AG04449 (cell line): ENCODE measurements at regions not wholly inside any gene's neighbourhood (a gene's known extent, or its start where the extent isn't known, plus 50 kb on each side); places are given as distances from the start of the nearest gene placed in this dataset.
"Not testable (repeated sequence)": the region's sequence is repeated elsewhere in the genome, so short reads cannot be mapped to it uniquely, and the experiment has no call there.

ENCODE experiments used
- CTCF ChIA-PET: fragments of 350-600 bp; formaldehyde crosslinking; extraction: SDS; loops from one replicate; lab custom pipeline; 2021; ENCODE audit warnings: antibody characterized with exemption; lab: Yijun Ruan, JAX
- POLR2A ChIA-PET: fragments of 400-600, 350-600 bp; formaldehyde crosslinking; extraction: SDS; loops from one replicate; lab custom pipeline; 2020; ENCODE audit warnings: antibody characterized with exemption, inconsistent platforms; lab: Yijun Ruan, JAX
- DNase-seq: peaks from one replicate; pipeline ENCODE4 v3.0.0-alpha.2; 2010; ENCODE audit warnings: low read depth, low spot score
- H3K4me3 ChIP-seq: 2 replicates; pipeline ENCODE4 v1.5.1; 2011; ENCODE audit warnings: low read depth, mild to moderate bottlenecking, control low read depth, low read length
- CTCF ChIP-seq: IDR thresholded peaks from one replicate; pipeline ENCODE4 v1.5.1; 2011; ENCODE audit warnings: mild to moderate bottlenecking, moderate library complexity, low read length, control low read depth, inconsistent platforms; ENCODE audit not compliant: insufficient read depth; ENCODE audit errors: missing control alignments

GRCh38 chr5:167937635-167937998, 353.8 kb upstream of the WWC1 start:
- ChIA-PET POLR2A (no interaction called here), CTCF (interaction anchor here (1.1 to 1.4 kb wide), 2 partner anchors 25 to 166 kb away, joined by 3 read pairs; no protein-coding TSS in a partner anchor)
- TF ChIP-seq CTCF = no peak
- DNase-seq = no peak
- no peak overlapping the region for H3K4me3 ChIP-seq

- no peak overlapping the region for H3K4me3 ChIP-seq
- CTCF ChIA-PET = no interaction called here
- POLR2A ChIA-PET = no interaction called here
- no peak for TF ChIP-seq CTCF
- no peak for DNase-seq
These were observed 351.8 kb upstream of the WWC1 start for GRCh38 chr5:167939686-167940085.

- no peak overlapping the region for H3K4me3 ChIP-seq
- no peak for DNase-seq
- CTCF ChIA-PET = no interaction called here
- no peak for TF ChIP-seq CTCF
- POLR2A ChIA-PET = no interaction called here
These were observed 350.5 kb upstream of the WWC1 start for GRCh38 chr5:167940911-167941310.

- CTCF ChIA-PET, H3K4me3 ChIP-seq, DNase-seq, POLR2A ChIA-PET: not testable (repeated sequence)
These were observed 349.9 kb upstream of the WWC1 start for GRCh38 chr5:167941556-167941955.

GRCh38 chr5:167943343-167943742, 348.1 kb upstream of the WWC1 start:
- no peak for TF ChIP-seq CTCF
- POLR2A ChIA-PET = no interaction called here
- no peak overlapping the region for H3K4me3 ChIP-seq
- CTCF ChIA-PET = no interaction called here
- DNase-seq = no peak

- DNase-seq = no peak
- CTCF ChIA-PET = no interaction called here
- H3K4me3 ChIP-seq = no peak overlapping the region
- POLR2A ChIA-PET = no interaction called here
- TF ChIP-seq CTCF = no peak
These were observed 347.2 kb upstream of the WWC1 start for GRCh38 chr5:167944121-167944852.
